ENCODE measurements at regions not wholly inside any gene's neighbourhood (a gene's known extent, or its start where the extent isn't known, plus 50 kb on each side); places are given as distances from the start of the nearest gene placed in this dataset.

GRCh38 chr18:2172881-2173280 lies 398.4 kb downstream of the METTL4 start:
- DNase-seq (ENCODE audit: low spot score): no peak

- no peak for DNase-seq (ENCODE audit: low spot score)
Measured at GRCh38 chr18:2173486-2173885, 397.8 kb downstream of the METTL4 start.

- no peak for DNase-seq (ENCODE audit: low spot score)
Measured at GRCh38 chr18:2178036-2178435, 393.3 kb downstream of the METTL4 start.

- DNase-seq (ENCODE audit: low spot score): no peak
Measured at GRCh38 chr18:2179498-2180183, 391.7 kb downstream of the METTL4 start.

- no peak for DNase-seq (ENCODE audit: low spot score)
Measured at GRCh38 chr18:2180586-2180985, 390.7 kb downstream of the METTL4 start.

- DNase-seq (ENCODE audit: low spot score): no peak
Measured at GRCh38 chr18:2183432-2183831, 387.9 kb downstream of the METTL4 start.

- DNase-seq (ENCODE audit: low spot score): no peak
Measured at GRCh38 chr18:2186967-2187366, 384.3 kb downstream of the METTL4 start.

GRCh38 chr18:2188258-2188657 lies 383.0 kb downstream of the METTL4 start:
- no peak for DNase-seq (ENCODE audit: low spot score)

GRCh38 chr18:2191180-2191790 lies 380.0 kb downstream of the METTL4 start:
- no peak for DNase-seq (ENCODE audit: low spot score)

- DNase-seq (ENCODE audit: low spot score): no peak
Measured at GRCh38 chr18:2192562-2192961, 378.7 kb downstream of the METTL4 start.

- no peak for DNase-seq (ENCODE audit: low spot score)
Measured at GRCh38 chr18:2197946-2198345, 373.4 kb downstream of the METTL4 start.

GRCh38 chr18:2199060-2199459 lies 372.2 kb downstream of the METTL4 start:
- no peak for DNase-seq (ENCODE audit: low spot score)

- DNase-seq (ENCODE audit: low spot score): no peak
Measured at GRCh38 chr18:2201036-2201600, 370.2 kb downstream of the METTL4 start.

GRCh38 chr18:2204736-2205135 lies 366.6 kb downstream of the METTL4 start:
- no peak for DNase-seq (ENCODE audit: low spot score)

GRCh38 chr18:2207294-2207693 lies 364.0 kb downstream of the METTL4 start:
- DNase-seq (ENCODE audit: low spot score): no peak

GRCh38 chr18:2212598-2213205 lies 358.6 kb downstream of the METTL4 start:
- no peak for DNase-seq (ENCODE audit: low spot score)

GRCh38 chr18:2213905-2214304 lies 357.4 kb downstream of the METTL4 start:
- no peak for DNase-seq (ENCODE audit: low spot score)

GRCh38 chr18:2217356-2217755 lies 353.9 kb downstream of the METTL4 start:
- DNase-seq (ENCODE audit: low spot score): no peak

- no peak for DNase-seq (ENCODE audit: low spot score)
Measured at GRCh38 chr18:2218101-2218500, 353.2 kb downstream of the METTL4 start.

GRCh38 chr18:2219706-2220105 lies 351.6 kb downstream of the METTL4 start:
- no peak for DNase-seq (ENCODE audit: low spot score)

- DNase-seq (ENCODE audit: low spot score): no peak
Measured at GRCh38 chr18:2222270-2223185, 348.8 kb downstream of the METTL4 start.

GRCh38 chr18:2223449-2223848 lies 347.9 kb downstream of the METTL4 start:
- DNase-seq (ENCODE audit: low spot score): no peak

All from iPS-NIHi11 (cell line).